PC-9 (cell line): ENCODE measurements at regions not wholly inside any gene's neighbourhood (a gene's known extent, or its start where the extent isn't known, plus 50 kb on each side); places are given as distances from the start of the nearest gene placed in this dataset.

Experiments used
- BruUV-seq: library from RNA; stranded (reverse); fragments of 400-500 nt; replicated peaks from 2 replicates; lab custom pipeline; 2021; lab: Mats Ljungman, UMichigan
- CTCF ChIA-PET: fragments of 300-600 bp; sonication (Branson Sonifier 250); formaldehyde crosslinking; loops from one replicate; lab custom pipeline; 2022; ENCODE audit warnings: antibody characterized with exemption; lab: Charles Lee
- POLR2A ChIA-PET: fragments of 300-600 bp; sonication (Branson Sonifier 250); formaldehyde crosslinking; loops from one replicate; lab custom pipeline; 2022; ENCODE audit warnings: antibody characterized with exemption; ENCODE audit not compliant: unreplicated experiment; lab: Charles Lee
- DNase-seq, 2 experiments: peaks; one replicate each; pipeline versions ENCODE4 v3.0.0 to v3.0.0-alpha.2; 2015 to 2022; ENCODE audit warnings: mixed read lengths in 1 of 2
- H2AFZ ChIP-seq: fragments of 200-600 bp; sonication (generic); 2 replicates; pipeline ENCODE4 v1.8.1; 2017; ENCODE audit warnings: antibody characterized with exemption
- H3F3A ChIP-seq: fragments of 200-600 bp; sonication (generic); 2 replicates; pipeline ENCODE4 v1.8.1; 2017; ENCODE audit warnings: antibody characterized with exemption, mild to moderate bottlenecking, low read depth; ENCODE audit not compliant: insufficient read depth
- H3K27ac ChIP-seq: fragments of 200-600 bp; sonication (generic); 2 replicates; pipeline ENCODE4 v1.6.1; 2016; ENCODE audit warnings: mixed run types
- H3K27me3 ChIP-seq: fragments of 200-600 bp; sonication (generic); 2 replicates; pipeline ENCODE4 v1.6.1; 2016; ENCODE audit warnings: low read depth, mixed run types; ENCODE audit not compliant: insufficient read depth
- H3K36me3 ChIP-seq: fragments of 200-600 bp; sonication (generic); 2 replicates; pipeline ENCODE4 v1.6.1; 2016; ENCODE audit warnings: low read depth, mixed run types
- H3K4me1 ChIP-seq: fragments of 200-600 bp; sonication (generic); replicated peaks from 2 replicates; pipeline ENCODE4 v1.6.1; 2016; ENCODE audit warnings: mixed run types; ENCODE audit not compliant: insufficient read depth
- H3K4me2 ChIP-seq: fragments of 200-600 bp; sonication (generic); 2 replicates; pipeline ENCODE4 v1.6.1; 2017; ENCODE audit warnings: mixed run types
- H3K4me3 ChIP-seq: fragments of 200-600 bp; sonication (generic); 2 replicates; pipeline ENCODE4 v1.6.1; 2016; ENCODE audit warnings: mixed run types
- H3K79me2 ChIP-seq: fragments of 200-600 bp; sonication (generic); 2 replicates; pipeline ENCODE4 v1.6.1; 2017; ENCODE audit warnings: low read depth, mixed run types
- H3K9me2 ChIP-seq: fragments of 200-600 bp; sonication (generic); 2 replicates; pipeline ENCODE4 v1.8.1; 2017; ENCODE audit warnings: mild to moderate bottlenecking; ENCODE audit not compliant: insufficient read depth
- H3K9me3 ChIP-seq: fragments of 200-600 bp; sonication (generic); 2 replicates; pipeline ENCODE4 v1.8.1; 2016; ENCODE audit warnings: low read depth; ENCODE audit not compliant: insufficient read depth
- H4K20me1 ChIP-seq: fragments of 200-600 bp; sonication (generic); 2 replicates; pipeline ENCODE4 v1.8.1; 2017; ENCODE audit not compliant: insufficient read depth
- CTCF ChIP-seq: fragments of 200-600 bp; sonication (generic); conservative IDR thresholded peaks from 2 replicates; pipeline ENCODE4 v1.6.1; 2017; ENCODE audit warnings: mixed run types, antibody characterized with exemption, mild to moderate bottlenecking, moderate library complexity
- EZH2 ChIP-seq: fragments of 200-600 bp; sonication (generic); IDR thresholded peaks from 2 replicates; pipeline ENCODE4 v1.8.0; 2017; ENCODE audit warnings: antibody characterized with exemption, low read depth
- intact Hi-C: fragments of 100-400 bp; cut with micrococcal nuclease; formaldehyde crosslinking; loops from one replicate; pipeline ENCODE4 v1.10.0; 2022; ENCODE audit not compliant: unreplicated experiment

DNA sequence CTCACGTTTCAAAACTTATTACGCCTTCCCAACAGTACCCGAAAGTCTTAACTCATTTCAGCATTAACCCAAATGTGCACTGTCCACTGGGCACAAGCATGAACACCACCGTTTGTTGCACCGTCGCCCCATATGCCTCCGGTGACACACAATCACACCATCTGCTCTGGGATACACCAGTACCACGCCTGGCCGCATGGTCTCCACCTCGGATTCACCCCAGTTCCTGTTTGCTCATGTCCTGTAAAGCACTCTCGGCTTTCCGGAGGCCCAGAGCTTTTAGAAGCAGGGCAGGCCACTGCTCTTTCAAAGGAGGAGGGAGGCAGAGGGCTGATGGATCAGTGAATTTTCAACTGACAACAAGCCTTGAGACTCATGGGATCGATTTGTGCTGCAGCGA lies 1570.0 kb upstream of the DEFB115 start:
- POLR2A ChIA-PET: no interaction called here
- no peaks in the 10 kb centered on the region for H3K4me1 ChIP-seq
- DNase-seq: no peak
- H3F3A ChIP-seq: no peaks in the 10 kb centered on the region
- no peak overlapping the region for H3K4me2 ChIP-seq
- no peaks in the 10 kb centered on the region for H4K20me1 ChIP-seq
- no peaks in the 10 kb centered on the region for H3K9me3 ChIP-seq
- H3K27ac ChIP-seq: no peak overlapping the region
- no peaks in the 10 kb centered on the region for H3K79me2 ChIP-seq
- H3K36me3 ChIP-seq: no peaks in the 10 kb centered on the region
- CTCF ChIA-PET: no interaction called here
- intact Hi-C loops: no loop called here
- no peaks in the 10 kb centered on the region for H3K27me3 ChIP-seq
- no TSS peak for BruUV-seq
- H2AFZ ChIP-seq: no peak overlapping the region
- no peak for TF ChIP-seq CTCF
- TF ChIP-seq EZH2: no peak
- no peaks in the 10 kb centered on the region for H3K9me2 ChIP-seq
- H3K4me3 ChIP-seq: no peak overlapping the region

DNA sequence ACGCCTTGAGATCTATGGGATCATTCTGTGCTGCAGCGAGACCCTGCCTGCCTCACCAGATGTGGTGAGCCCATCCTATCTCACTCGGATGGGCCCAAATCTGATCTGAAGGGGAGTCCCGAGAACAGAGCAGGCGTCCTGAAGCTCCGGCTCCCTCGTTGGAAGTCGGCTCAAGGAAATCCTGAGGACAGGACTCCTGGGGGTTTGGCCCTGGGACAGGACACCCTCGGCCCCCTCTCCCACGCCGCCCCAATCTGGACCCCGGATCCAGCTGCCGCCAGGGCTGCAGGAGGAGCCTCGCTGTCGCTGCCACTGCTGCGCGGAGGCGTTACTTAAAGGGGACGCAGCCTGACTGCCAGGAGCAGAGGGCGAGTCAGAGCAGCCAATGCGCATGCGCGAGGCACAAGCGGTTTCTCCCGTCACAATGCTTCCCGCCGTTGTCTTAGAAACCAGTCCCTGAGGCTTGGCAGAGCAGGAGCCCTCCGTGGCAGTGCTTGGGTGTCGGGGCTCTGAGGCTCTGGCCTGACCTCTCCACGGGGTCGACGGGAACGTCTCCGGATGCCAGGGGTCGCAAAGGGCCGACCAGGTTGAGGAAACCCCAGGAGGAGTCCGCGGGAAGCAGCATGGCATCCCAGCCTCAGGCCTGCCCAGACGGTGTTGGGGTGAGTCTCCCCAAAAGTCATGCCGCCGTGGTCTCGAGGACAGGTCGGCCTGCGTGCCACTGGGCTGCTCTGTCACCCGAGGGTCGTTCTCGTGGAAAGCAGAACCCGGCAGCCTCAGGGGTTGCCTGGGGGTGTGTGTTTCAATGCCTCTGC lies 1567.8 kb upstream of the DEFB115 start:
- ChIA-PET CTCF (no interaction called here), POLR2A (no interaction called here)
- no peak overlapping the region for H3K4me2 ChIP-seq
- H3K9me2 ChIP-seq: no peaks in the 10 kb centered on the region
- no peak overlapping the region for H3K27ac ChIP-seq
- H2AFZ ChIP-seq: no peak overlapping the region
- no peaks in the 10 kb centered on the region for H4K20me1 ChIP-seq
- no peaks in the 10 kb centered on the region for H3F3A ChIP-seq
- peak in 1 of 2 experiments; percentile 6 for DNase-seq
- H3K27me3 ChIP-seq: no peaks in the 10 kb centered on the region
- H3K4me3 ChIP-seq: no peak overlapping the region
- H3K4me1 ChIP-seq: no peaks in the 10 kb centered on the region
- intact Hi-C loops: no loop called here
- H3K36me3 ChIP-seq: no peaks in the 10 kb centered on the region
- H3K9me3 ChIP-seq: no peaks in the 10 kb centered on the region
- H3K79me2 ChIP-seq: no peaks in the 10 kb centered on the region
- no peak for TF ChIP-seq CTCF
- TF ChIP-seq EZH2: no peak
- no TSS peak for BruUV-seq

- no peaks in the 10 kb centered on the region for H3K9me3 ChIP-seq
- no peak for TF ChIP-seq CTCF
- no peak for TF ChIP-seq EZH2
- H3K27ac ChIP-seq: no peak overlapping the region
- no peaks in the 10 kb centered on the region for H4K20me1 ChIP-seq
- intact Hi-C loops: no loop called here
- no peaks in the 10 kb centered on the region for H3K9me2 ChIP-seq
- POLR2A ChIA-PET: no interaction called here
- BruUV-seq: no TSS peak
- H3K4me2 ChIP-seq: no peak overlapping the region
- no peak for DNase-seq
- no peak overlapping the region for H3K4me3 ChIP-seq
- CTCF ChIA-PET: no interaction called here
- H2AFZ ChIP-seq: no peak overlapping the region
- H3K36me3 ChIP-seq: no peaks in the 10 kb centered on the region
- H3K4me1 ChIP-seq: no peaks in the 10 kb centered on the region
- no peaks in the 10 kb centered on the region for H3K27me3 ChIP-seq
- no peaks in the 10 kb centered on the region for H3K79me2 ChIP-seq
- H3F3A ChIP-seq: no peaks in the 10 kb centered on the region
Observed at GRCh38 chr20:29690274-29690673, 1567.2 kb upstream of the DEFB115 start.
